SH-SY5Y (cell line): ENCODE measurements at regions not wholly inside any gene's neighbourhood (a gene's known extent, or its start where the extent isn't known, plus 50 kb on each side); places are given as distances from the start of the nearest gene placed in this dataset.

ENCODE experiments used
- GATA2 ChIP-seq: IDR thresholded peaks from 2 replicates; pipeline ENCODE4 v1.6.1; 2011; ENCODE audit warnings: mild to moderate bottlenecking, low read depth, low read length
- GATA3 ChIP-seq: IDR thresholded peaks from 2 replicates; pipeline ENCODE4 v1.6.1; 2011; ENCODE audit warnings: low read depth, mild to moderate bottlenecking, low read length, moderate library complexity

DNA sequence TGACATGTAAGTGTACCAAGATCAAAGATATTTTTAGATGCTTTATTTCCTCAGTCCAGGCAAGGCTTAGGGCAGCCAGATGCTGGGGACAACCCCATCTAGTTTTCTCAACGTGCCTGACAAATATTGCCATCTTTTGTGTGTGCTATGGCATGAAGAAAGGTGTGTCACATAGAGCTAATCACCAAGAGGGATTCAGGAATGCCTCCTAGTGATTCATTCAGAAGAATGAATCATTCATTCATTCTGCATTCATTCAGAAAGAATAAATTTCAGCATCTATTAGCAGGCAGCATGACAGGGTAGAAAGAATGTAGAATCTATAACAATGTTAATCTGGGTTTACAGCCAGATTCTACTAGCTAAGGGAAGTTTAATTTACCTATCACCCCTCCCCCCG lies 75.4 kb upstream of the LRRC4C start:
- no peak for TF ChIP-seq GATA2
- no peak for TF ChIP-seq GATA3
